ENCODE measurements at regions not wholly inside any gene's neighbourhood (a gene's known extent, or its start where the extent isn't known, plus 50 kb on each side); places are given as distances from the start of the nearest gene placed in this dataset.

DNA sequence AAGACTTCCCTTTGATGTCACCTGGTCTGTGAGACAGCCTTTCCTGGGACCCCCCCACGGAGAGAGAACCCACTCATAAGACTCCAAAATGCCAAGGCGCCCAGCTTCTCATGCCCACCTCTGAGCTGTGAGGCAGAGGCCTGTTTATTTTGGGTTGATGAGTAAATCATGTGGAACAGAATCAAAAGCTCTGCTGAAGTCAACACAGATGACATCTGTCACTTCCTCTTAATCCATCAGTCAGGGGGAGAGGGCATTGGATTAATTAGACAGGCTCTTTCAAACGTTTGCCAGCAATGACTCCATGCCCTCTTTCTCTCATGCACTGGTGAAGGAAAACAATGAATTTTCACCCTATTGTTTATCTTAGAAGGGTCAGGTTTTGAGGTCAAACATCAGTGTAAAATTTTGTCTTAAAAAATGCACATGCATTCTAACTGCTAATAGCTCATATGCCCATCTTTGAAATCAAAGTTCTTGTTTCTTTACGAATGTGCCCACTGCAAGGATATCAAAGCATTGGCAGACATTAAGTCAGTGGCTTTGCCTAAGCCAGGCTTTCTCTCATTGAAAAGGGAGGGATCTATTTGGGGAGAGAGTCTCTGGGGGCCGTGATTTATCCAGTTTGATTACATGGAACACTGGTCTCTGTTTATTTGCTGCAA lies 184.1 kb downstream of the ACKR3 start:
- TF ChIP-seq REST (IDR thresholded peaks at IDR 0.05; ENCODE audit: borderline replicate concordance) = no peak
- TF ChIP-seq, protein P1, sequence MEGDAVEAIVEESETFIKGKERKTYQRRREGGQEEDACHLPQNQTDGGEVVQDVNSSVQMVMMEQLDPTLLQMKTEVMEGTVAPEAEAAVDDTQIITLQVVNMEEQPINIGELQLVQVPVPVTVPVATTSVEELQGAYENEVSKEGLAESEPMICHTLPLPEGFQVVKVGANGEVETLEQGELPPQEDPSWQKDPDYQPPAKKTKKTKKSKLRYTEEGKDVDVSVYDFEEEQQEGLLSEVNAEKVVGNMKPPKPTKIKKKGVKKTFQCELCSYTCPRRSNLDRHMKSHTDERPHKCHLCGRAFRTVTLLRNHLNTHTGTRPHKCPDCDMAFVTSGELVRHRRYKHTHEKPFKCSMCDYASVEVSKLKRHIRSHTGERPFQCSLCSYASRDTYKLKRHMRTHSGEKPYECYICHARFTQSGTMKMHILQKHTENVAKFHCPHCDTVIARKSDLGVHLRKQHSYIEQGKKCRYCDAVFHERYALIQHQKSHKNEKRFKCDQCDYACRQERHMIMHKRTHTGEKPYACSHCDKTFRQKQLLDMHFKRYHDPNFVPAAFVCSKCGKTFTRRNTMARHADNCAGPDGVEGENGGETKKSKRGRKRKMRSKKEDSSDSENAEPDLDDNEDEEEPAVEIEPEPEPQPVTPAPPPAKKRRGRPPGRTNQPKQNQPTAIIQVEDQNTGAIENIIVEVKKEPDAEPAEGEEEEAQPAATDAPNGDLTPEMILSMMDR (IDR thresholded peaks at IDR 0.05; ENCODE audit: poor library complexity, severe bottlenecking) = no peak
- TF ChIP-seq EP300 (conservative IDR thresholded peaks at IDR 0.05; ENCODE audit: poor library complexity, severe bottlenecking) = peak; percentile 24

Measured in neural cell (in vitro differentiated cells).